Duodenal mucosa (tissue), 2 donors: ENCODE measurements at regions not wholly inside any gene's neighbourhood (a gene's known extent, or its start where the extent isn't known, plus 50 kb on each side); places are given as distances from the start of the nearest gene placed in this dataset.

Experiments used
- H3K27ac ChIP-seq: one replicate; pipeline ENCODE4 v1.7.0; 2013; ENCODE audit warnings: low read depth, low read length
- H3K27me3 ChIP-seq, 2 donors: one replicate each; pipeline ENCODE4 v1.7.0; 2013; ENCODE audit warnings: low read length in 2 of 2, control low read depth in 1 of 2; ENCODE audit not compliant: insufficient read depth in 2 of 2, control insufficient read depth in 1 of 2
- H3K36me3 ChIP-seq, 2 donors: one replicate each; pipeline ENCODE4 v1.7.0; 2013; ENCODE audit warnings: low read length in 2 of 2, control low read depth in 1 of 2; ENCODE audit not compliant: insufficient read depth in 2 of 2, control insufficient read depth in 1 of 2
- H3K4me1 ChIP-seq, 2 donors: one replicate each; pipeline ENCODE4 v1.7.0; 2013; ENCODE audit warnings: low read length in 2 of 2, control low read depth in 1 of 2; ENCODE audit not compliant: insufficient read depth in 2 of 2, control insufficient read depth in 1 of 2
- H3K4me3 ChIP-seq, 2 donors: one replicate each; pipeline ENCODE4 v1.7.0; 2013; ENCODE audit warnings: low read length in 2 of 2, low read depth in 1 of 2
- H3K9ac ChIP-seq, 2 donors: one replicate each; pipeline ENCODE4 v1.7.0; 2013; ENCODE audit warnings: low read length in 2 of 2, low read depth in 1 of 2
- H3K9me3 ChIP-seq, 2 donors: one replicate each; pipeline ENCODE4 v1.7.0; 2013; ENCODE audit warnings: low read length in 2 of 2, control low read depth in 1 of 2; ENCODE audit not compliant: control insufficient read depth in 1 of 2

GRCh38 chr2:200180943-200181342, 125.5 kb upstream of the SPATS2L start:
- Histone ChIP-seq H3K4me3 (no peak overlapping the region), H3K27ac (no peak overlapping the region), H3K9me3 (no peaks in the 10 kb centered on the region), H3K9ac (no peak overlapping the region), H3K36me3 (no peaks in the 10 kb centered on the region), H3K27me3 (peaks cover 0 to 4% of the 10 kb centered on the region in 2 donors), H3K4me1 (no peaks in the 10 kb centered on the region)

GRCh38 chr2:200181755-200182154, 124.7 kb upstream of the SPATS2L start:
- Histone ChIP-seq H3K9ac (no peak overlapping the region), H3K27me3 (peaks cover 0 to 4% of the 10 kb centered on the region in 2 donors), H3K36me3 (no peaks in the 10 kb centered on the region), H3K4me3 (no peak overlapping the region), H3K27ac (no peak overlapping the region), H3K9me3 (no peaks in the 10 kb centered on the region), H3K4me1 (no peaks in the 10 kb centered on the region)

- Histone ChIP-seq H3K36me3 (no peaks in the 10 kb centered on the region), H3K4me3 (no peak overlapping the region), H3K9me3 (no peaks in the 10 kb centered on the region), H3K27ac (no peak overlapping the region), H3K9ac (no peak overlapping the region), H3K27me3 (no peaks in the 10 kb centered on the region), H3K4me1 (no peaks in the 10 kb centered on the region)
These were observed 121.5 kb upstream of the SPATS2L start for GRCh38 chr2:200184748-200185627.

GRCh38 chr2:200185628-200186000, 120.9 kb upstream of the SPATS2L start:
- Histone ChIP-seq H3K27me3 (no peaks in the 10 kb centered on the region), H3K36me3 (no peaks in the 10 kb centered on the region), H3K27ac (no peak overlapping the region), H3K9me3 (no peaks in the 10 kb centered on the region), H3K4me1 (no peaks in the 10 kb centered on the region), H3K9ac (no peak overlapping the region), H3K4me3 (no peak overlapping the region)

GRCh38 chr2:200186002-200186401, 120.5 kb upstream of the SPATS2L start:
- Histone ChIP-seq H3K9ac (no peak overlapping the region), H3K36me3 (no peaks in the 10 kb centered on the region), H3K27ac (no peak overlapping the region), H3K9me3 (no peaks in the 10 kb centered on the region), H3K4me3 (no peak overlapping the region), H3K4me1 (no peaks in the 10 kb centered on the region), H3K27me3 (no peaks in the 10 kb centered on the region)

GRCh38 chr2:200188876-200189275, 117.6 kb upstream of the SPATS2L start:
- Histone ChIP-seq H3K36me3 (no peaks in the 10 kb centered on the region), H3K27me3 (no peaks in the 10 kb centered on the region), H3K9ac (no peak overlapping the region), H3K4me1 (no peaks in the 10 kb centered on the region), H3K4me3 (no peak overlapping the region), H3K27ac (no peak overlapping the region), H3K9me3 (no peaks in the 10 kb centered on the region)

GRCh38 chr2:200189964-200190363, 116.5 kb upstream of the SPATS2L start:
- Histone ChIP-seq H3K27ac (no peak overlapping the region), H3K4me1 (no peaks in the 10 kb centered on the region), H3K36me3 (no peaks in the 10 kb centered on the region), H3K4me3 (no peak overlapping the region), H3K9me3 (no peaks in the 10 kb centered on the region), H3K9ac (no peak overlapping the region), H3K27me3 (no peaks in the 10 kb centered on the region)

- Histone ChIP-seq H3K27ac (no peak overlapping the region), H3K4me1 (no peaks in the 10 kb centered on the region), H3K9me3 (no peaks in the 10 kb centered on the region), H3K27me3 (no peaks in the 10 kb centered on the region), H3K9ac (no peak overlapping the region), H3K36me3 (no peaks in the 10 kb centered on the region), H3K4me3 (no peak overlapping the region)
These were observed 113.2 kb upstream of the SPATS2L start for GRCh38 chr2:200193331-200193730.

- Histone ChIP-seq H3K9ac (no peak overlapping the region), H3K9me3 (no peaks in the 10 kb centered on the region), H3K36me3 (no peaks in the 10 kb centered on the region), H3K27me3 (no peaks in the 10 kb centered on the region), H3K4me1 (no peaks in the 10 kb centered on the region), H3K4me3 (no peak overlapping the region), H3K27ac (no peak overlapping the region)
These were observed 112.7 kb upstream of the SPATS2L start for GRCh38 chr2:200193791-200194190.

- H3K27me3 ChIP-seq = no peaks in the 10 kb centered on the region
- H3K36me3 ChIP-seq = no peaks in the 10 kb centered on the region
- H3K4me1 ChIP-seq = no peaks in the 10 kb centered on the region
- H3K4me3 ChIP-seq = no peak overlapping the region
- H3K9me3 ChIP-seq = no peaks in the 10 kb centered on the region
- H3K9ac ChIP-seq = no peak overlapping the region
- H3K27ac ChIP-seq = no peak overlapping the region
These were observed 111.7 kb upstream of the SPATS2L start for GRCh38 chr2:200194746-200195145.
